ENCODE measurements at regions not wholly inside any gene's neighbourhood (a gene's known extent, or its start where the extent isn't known, plus 50 kb on each side); places are given as distances from the start of the nearest gene placed in this dataset.
"Not testable (repeated sequence)": the region's sequence is repeated elsewhere in the genome, so short reads cannot be mapped to it uniquely, and the experiment has no call there.

DNA sequence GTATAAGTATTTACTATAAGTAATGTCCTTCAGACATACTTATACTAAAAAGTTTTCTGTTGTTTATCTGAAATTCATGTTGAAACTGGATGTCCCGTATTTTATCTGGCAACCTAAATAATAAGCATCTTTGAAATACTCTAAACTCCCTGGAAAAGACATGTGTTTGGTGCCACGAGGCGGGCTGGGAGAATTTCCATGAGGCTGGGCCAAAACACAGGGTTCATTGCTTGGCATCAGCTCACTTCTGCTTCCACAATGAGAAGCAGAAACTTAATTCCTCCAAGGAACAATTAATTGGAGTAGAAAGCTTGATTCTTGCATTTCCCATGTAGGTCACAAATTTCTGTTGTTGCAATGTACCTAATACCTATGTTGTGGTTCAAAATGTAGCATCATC is 110.2 kb downstream of the PSMG1 start:
- TF ChIP-seq MYC (IDR thresholded peaks at IDR 0.05; ENCODE audit: low read depth, low read length) (no peak), POLR2A (IDR thresholded peaks at IDR 0.05; ENCODE audit: extremely low read depth, insufficient read length) (no peak)
- TF ChIP-seq, protein P1, sequence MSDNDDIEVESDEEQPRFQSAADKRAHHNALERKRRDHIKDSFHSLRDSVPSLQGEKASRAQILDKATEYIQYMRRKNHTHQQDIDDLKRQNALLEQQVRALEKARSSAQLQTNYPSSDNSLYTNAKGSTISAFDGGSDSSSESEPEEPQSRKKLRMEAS (IDR thresholded peaks at IDR 0.05; ENCODE audit: low read depth, low read length), result no peak
- TF ChIP-seq, protein P2, sequence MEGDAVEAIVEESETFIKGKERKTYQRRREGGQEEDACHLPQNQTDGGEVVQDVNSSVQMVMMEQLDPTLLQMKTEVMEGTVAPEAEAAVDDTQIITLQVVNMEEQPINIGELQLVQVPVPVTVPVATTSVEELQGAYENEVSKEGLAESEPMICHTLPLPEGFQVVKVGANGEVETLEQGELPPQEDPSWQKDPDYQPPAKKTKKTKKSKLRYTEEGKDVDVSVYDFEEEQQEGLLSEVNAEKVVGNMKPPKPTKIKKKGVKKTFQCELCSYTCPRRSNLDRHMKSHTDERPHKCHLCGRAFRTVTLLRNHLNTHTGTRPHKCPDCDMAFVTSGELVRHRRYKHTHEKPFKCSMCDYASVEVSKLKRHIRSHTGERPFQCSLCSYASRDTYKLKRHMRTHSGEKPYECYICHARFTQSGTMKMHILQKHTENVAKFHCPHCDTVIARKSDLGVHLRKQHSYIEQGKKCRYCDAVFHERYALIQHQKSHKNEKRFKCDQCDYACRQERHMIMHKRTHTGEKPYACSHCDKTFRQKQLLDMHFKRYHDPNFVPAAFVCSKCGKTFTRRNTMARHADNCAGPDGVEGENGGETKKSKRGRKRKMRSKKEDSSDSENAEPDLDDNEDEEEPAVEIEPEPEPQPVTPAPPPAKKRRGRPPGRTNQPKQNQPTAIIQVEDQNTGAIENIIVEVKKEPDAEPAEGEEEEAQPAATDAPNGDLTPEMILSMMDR (IDR thresholded peaks at IDR 0.05; ENCODE audit: low read depth, low read length), result no peak
- no peak overlapping the region for H3K4me3 ChIP-seq (ENCODE audit: low read depth, low read length)
- no peak for DNase-seq (ENCODE audit: low read depth)

DNA sequence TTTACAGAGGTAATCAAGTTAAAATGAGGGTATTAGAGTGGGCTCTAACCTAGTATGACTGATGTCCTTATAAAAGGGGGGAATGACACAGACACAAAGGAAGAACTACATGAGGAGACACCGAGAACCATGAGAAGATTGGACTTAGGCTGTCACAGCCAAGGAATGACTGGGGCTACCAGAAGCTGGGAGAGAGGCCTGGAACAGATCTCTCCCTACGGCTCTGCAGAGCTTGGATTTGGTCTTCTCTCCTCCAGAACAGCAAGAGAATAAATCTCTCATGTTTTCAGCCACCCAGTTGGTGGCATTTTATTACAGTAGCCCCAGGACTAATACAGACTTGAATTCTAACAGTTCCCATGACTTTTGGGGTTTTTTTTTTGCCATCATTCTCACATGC is 110.8 kb downstream of the PSMG1 start:
- H3K4me3 ChIP-seq (ENCODE audit: low read depth, low read length), result no peak overlapping the region
- DNase-seq (ENCODE audit: low read depth), result no peak
- TF ChIP-seq, protein P2 (IDR thresholded peaks at IDR 0.05; ENCODE audit: low read depth, low read length), result no peak
- no peak for TF ChIP-seq POLR2A (IDR thresholded peaks at IDR 0.05; ENCODE audit: extremely low read depth, insufficient read length)
- TF ChIP-seq, protein P1 (IDR thresholded peaks at IDR 0.05; ENCODE audit: low read depth, low read length), result no peak
- TF ChIP-seq MYC (IDR thresholded peaks at IDR 0.05; ENCODE audit: low read depth, low read length), result no peak

DNA sequence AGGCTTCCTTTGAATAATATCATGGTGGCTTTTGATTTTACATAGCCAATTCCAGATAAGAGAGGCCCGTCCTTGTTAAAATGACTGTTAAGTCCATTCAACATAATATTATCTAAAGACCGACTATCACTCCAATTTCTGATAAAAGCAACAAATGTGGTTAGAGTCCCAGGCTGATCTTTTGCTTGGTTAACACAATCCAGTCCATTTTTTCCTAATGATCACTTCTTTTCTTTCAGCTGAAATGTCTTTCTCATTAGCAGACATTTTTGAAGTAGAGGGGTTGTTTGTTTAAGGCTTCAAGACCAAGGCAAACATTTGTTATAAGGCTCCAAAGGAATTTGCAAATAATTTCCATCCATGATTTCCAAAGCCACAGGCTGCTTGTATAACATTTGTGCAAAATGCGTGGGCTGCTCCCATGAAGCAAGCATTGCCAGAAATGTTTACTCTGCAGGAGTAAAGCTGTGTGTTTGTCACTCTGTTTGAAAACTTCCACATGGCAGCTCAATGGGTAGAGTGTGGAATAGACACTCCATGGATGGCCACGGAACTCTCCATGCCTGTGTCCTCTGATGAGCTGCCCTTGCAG is 111.5 kb downstream of the PSMG1 start:
- TF ChIP-seq MYC (IDR thresholded peaks at IDR 0.05; ENCODE audit: low read depth, low read length), result no peak
- TF ChIP-seq POLR2A (IDR thresholded peaks at IDR 0.05; ENCODE audit: extremely low read depth, insufficient read length), result no peak
- TF ChIP-seq, protein P2 (IDR thresholded peaks at IDR 0.05; ENCODE audit: low read depth, low read length), result no peak
- TF ChIP-seq, protein P1 (IDR thresholded peaks at IDR 0.05; ENCODE audit: low read depth, low read length), result no peak
- no peak overlapping the region for H3K4me3 ChIP-seq (ENCODE audit: low read depth, low read length)
- DNase-seq (ENCODE audit: low read depth), result no peak

DNA sequence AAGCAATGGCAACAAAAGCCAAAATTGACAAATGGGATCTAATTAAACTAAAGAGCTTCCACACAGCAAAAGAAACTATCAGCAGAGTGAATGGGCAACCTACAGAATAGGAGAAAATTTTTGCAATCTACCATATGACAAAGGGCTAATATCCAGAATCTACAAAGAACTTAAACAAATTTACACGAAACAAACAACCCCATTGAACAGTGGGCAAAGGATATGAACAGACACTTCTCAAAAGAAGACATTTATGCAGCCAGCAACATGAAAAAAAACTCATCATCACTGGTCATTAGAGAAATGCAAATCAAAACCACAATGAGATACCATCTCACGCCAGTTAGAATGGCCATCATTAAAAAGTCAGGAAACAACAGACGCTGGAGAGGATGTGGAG is 113.4 kb downstream of the PSMG1 start:
- not testable (repeated sequence) for H3K4me3 ChIP-seq (ENCODE audit: low read depth, low read length); DNase-seq (ENCODE audit: low read depth)

DNA sequence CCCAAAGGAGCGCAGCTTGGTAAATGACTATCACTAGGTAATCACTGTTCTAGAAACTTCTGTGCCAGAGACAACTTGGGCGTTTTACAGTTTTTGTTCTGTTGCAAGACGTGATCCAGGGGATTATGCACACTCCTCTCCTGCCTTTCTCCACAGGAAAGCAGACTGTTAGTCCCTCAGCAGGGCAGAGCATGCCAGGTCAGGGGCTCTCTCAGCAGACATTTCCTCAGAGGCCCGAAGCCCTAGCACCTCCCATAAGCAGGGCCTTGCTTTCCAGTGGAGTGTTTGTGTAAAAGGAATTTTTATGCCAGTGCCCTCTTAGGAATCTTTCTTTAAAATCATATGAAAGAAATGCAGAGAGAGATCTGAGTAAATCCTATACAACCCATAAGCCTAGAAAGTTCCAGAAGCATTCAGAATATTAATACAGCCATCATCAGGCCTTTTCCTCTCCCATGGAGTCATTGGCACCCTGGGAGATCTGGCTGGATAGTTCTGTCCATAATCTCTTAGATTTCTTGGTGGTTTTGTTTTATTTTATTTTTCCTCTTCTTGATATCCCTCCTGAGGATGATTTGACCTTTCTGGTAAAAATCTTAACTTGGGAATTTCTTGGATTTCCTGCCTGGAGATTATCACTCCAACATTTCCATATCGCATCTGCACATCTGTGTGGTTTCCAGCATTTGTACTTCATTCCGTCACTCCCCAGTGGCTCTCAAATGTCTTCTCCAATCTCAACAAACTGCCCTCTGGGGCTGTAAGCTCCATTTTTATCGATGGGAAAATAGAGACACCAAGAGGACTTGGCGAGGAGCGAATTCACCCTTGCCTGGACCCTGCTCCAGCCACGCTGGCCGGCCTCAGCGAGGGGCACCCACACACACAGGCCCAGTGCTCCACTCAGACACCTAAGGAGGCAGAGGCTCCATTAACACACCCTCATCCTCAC is 116.1 kb downstream of the PSMG1 start:
- TF ChIP-seq, protein P2 (IDR thresholded peaks at IDR 0.05; ENCODE audit: low read depth, low read length), result no peak
- TF ChIP-seq MYC (IDR thresholded peaks at IDR 0.05; ENCODE audit: low read depth, low read length) (no peak), POLR2A (IDR thresholded peaks at IDR 0.05; ENCODE audit: extremely low read depth, insufficient read length) (no peak)
- TF ChIP-seq, protein P1 (IDR thresholded peaks at IDR 0.05; ENCODE audit: low read depth, low read length), result no peak
- no peak for DNase-seq (ENCODE audit: low read depth)
- no peak overlapping the region for H3K4me3 ChIP-seq (ENCODE audit: low read depth, low read length)

DNA sequence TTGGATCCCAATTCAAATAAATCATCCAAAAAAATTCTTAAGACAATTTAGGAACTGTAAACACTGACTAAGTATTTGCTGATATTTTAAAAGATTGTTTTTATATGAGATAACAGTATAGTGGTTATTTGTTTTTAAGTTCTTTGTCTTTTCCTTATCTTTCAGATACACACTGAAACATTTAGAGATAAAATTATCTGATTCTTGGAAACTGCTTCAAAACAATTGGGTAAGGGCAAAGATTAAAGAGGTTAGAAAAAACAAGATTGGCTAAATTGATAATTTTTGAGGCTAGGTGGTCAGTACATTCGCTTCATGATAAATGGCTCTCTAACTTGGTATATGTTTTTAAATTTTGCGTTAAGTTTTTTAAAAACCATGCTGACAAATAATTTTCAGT is 117.3 kb downstream of the PSMG1 start:
- H3K4me3 ChIP-seq (ENCODE audit: low read depth, low read length), result no peak overlapping the region
- TF ChIP-seq, protein P1 (IDR thresholded peaks at IDR 0.05; ENCODE audit: low read depth, low read length), result no peak
- TF ChIP-seq POLR2A (IDR thresholded peaks at IDR 0.05; ENCODE audit: extremely low read depth, insufficient read length) (no peak), MYC (IDR thresholded peaks at IDR 0.05; ENCODE audit: low read depth, low read length) (no peak)
- TF ChIP-seq, protein P2 (IDR thresholded peaks at IDR 0.05; ENCODE audit: low read depth, low read length), result no peak
- no peak for DNase-seq (ENCODE audit: low read depth)
